Sigmoid colon (tissue), 4 donors: ENCODE measurements at regions not wholly inside any gene's neighbourhood (a gene's known extent, or its start where the extent isn't known, plus 50 kb on each side); places are given as distances from the start of the nearest gene placed in this dataset.

Source experiments
- CTCF ChIP-seq, 4 experiments: fragments of 450-650 bp in 3 of 4; fragments of 200-600 bp in 1 of 4; IDR thresholded peaks; one replicate each; pipeline ENCODE4 v1.5.1; 2016 to 2019; ENCODE audit warnings: antibody characterized with exemption in 4 of 4, mild to moderate bottlenecking in 3 of 4, moderate library complexity in 2 of 4
- EP300 ChIP-seq, 4 donors: sonication (generic); formaldehyde crosslinking; IDR thresholded peaks; one replicate each; pipeline ENCODE4 v1.6.1; 2017; ENCODE audit warnings: antibody characterized with exemption in 4 of 4
- POLR2A ChIP-seq, 2 donors: fragments of 450-650 bp; IDR thresholded peaks; one replicate each; pipeline ENCODE4 v1.6.1; 2016; ENCODE audit warnings: antibody characterized with exemption in 2 of 2, mild to moderate bottlenecking in 2 of 2, moderate library complexity in 2 of 2
- POLR2AphosphoS5 ChIP-seq, 4 donors: sonication (generic); formaldehyde crosslinking; IDR thresholded peaks; one replicate each; pipeline ENCODE4 v1.6.1; 2017; ENCODE audit warnings: antibody characterized with exemption in 4 of 4

- TF ChIP-seq POLR2AphosphoS5 (IDR thresholded peaks at IDR 0.05) (no peak), CTCF (IDR thresholded peaks at IDR 0.05) (no peak), POLR2A (IDR thresholded peaks at IDR 0.05) (no peak), EP300 (IDR thresholded peaks at IDR 0.05) (no peak)
Observed at GRCh38 chr2:42851186-42851585, 58.8 kb upstream of the HAAO start.
